ENCODE measurements at regions not wholly inside any gene's neighbourhood (a gene's known extent, or its start where the extent isn't known, plus 50 kb on each side); places are given as distances from the start of the nearest gene placed in this dataset.
"Not testable (repeated sequence)": the region's sequence is repeated elsewhere in the genome, so short reads cannot be mapped to it uniquely, and the experiment has no call there.

DNA sequence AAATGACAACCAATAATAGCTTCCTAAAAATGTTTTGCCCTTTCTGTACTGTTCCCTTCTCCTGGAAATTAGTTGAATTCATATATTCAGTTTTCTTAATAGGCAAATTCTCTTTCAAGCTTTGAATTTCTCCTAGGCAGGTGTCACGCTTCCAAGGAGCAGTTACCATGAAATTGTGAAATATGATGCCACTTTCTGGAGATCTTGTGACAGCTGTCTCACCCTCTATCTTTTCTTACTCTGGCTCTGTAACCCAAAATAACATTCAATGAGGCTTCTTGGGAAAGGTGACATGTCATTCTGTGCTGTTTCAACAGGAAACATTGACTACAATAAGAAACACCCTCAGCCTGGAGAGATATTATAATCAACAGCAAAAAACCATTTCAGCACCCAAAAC, 80.3 kb upstream of the MRI1 start:
- H3K27me3 ChIP-seq (ENCODE audit: insufficient read depth, low read depth, low read length): no peaks in the 10 kb centered on the region
- H4K20me1 ChIP-seq (ENCODE audit: insufficient read depth): no peaks in the 10 kb centered on the region
- H3K36me3 ChIP-seq (ENCODE audit: insufficient read depth, low read length): no peaks in the 10 kb centered on the region
- H3K4me3 ChIP-seq (ENCODE audit: low read length): no peak overlapping the region
- no peaks in the 10 kb centered on the region for H3K79me2 ChIP-seq (replicated peaks; ENCODE audit: insufficient read depth, low read length)
- no peak overlapping the region for H2AFZ ChIP-seq (ENCODE audit: low read depth, low read length)
- no peaks in the 10 kb centered on the region for H3K9me3 ChIP-seq (ENCODE audit: low read length)
- no peaks in the 10 kb centered on the region for H3F3A ChIP-seq (ENCODE audit: insufficient read depth, low read length, poor library complexity, severe bottlenecking)
- TF ChIP-seq POLR2AphosphoS5 (IDR thresholded peaks at IDR 0.05) (no peak), RAD21 (conservative IDR thresholded peaks at IDR 0.05) (no peak), EP300 (conservative IDR thresholded peaks at IDR 0.05; ENCODE audit: poor library complexity, severe bottlenecking) (no peak), TAF1 (IDR thresholded peaks at IDR 0.05; ENCODE audit: low read depth) (no peak)
- TF ChIP-seq, protein P1, sequence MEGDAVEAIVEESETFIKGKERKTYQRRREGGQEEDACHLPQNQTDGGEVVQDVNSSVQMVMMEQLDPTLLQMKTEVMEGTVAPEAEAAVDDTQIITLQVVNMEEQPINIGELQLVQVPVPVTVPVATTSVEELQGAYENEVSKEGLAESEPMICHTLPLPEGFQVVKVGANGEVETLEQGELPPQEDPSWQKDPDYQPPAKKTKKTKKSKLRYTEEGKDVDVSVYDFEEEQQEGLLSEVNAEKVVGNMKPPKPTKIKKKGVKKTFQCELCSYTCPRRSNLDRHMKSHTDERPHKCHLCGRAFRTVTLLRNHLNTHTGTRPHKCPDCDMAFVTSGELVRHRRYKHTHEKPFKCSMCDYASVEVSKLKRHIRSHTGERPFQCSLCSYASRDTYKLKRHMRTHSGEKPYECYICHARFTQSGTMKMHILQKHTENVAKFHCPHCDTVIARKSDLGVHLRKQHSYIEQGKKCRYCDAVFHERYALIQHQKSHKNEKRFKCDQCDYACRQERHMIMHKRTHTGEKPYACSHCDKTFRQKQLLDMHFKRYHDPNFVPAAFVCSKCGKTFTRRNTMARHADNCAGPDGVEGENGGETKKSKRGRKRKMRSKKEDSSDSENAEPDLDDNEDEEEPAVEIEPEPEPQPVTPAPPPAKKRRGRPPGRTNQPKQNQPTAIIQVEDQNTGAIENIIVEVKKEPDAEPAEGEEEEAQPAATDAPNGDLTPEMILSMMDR (IDR thresholded peaks at IDR 0.05; ENCODE audit: poor library complexity, severe bottlenecking): no peak
- no peak overlapping the region for H3K27ac ChIP-seq (ENCODE audit: low read length)
- H3K9me2 ChIP-seq (ENCODE audit: insufficient read depth, low read length): no peaks in the 10 kb centered on the region
- H3K9ac ChIP-seq (ENCODE audit: low read length): no peak overlapping the region
- H3K4me2 ChIP-seq (ENCODE audit: low read length): no peak overlapping the region

GRCh38 chr19:13681509-13681908, 82.8 kb upstream of the MRI1 start:
- Histone ChIP-seq H3K9me3 (ENCODE audit: low read length) (no peaks in the 10 kb centered on the region), H3K79me2 (replicated peaks; ENCODE audit: insufficient read depth, low read length) (no peaks in the 10 kb centered on the region), H3K9me2 (ENCODE audit: insufficient read depth, low read length) (no peaks in the 10 kb centered on the region), H3K27me3 (ENCODE audit: insufficient read depth, low read depth, low read length) (no peaks in the 10 kb centered on the region), H3K9ac (ENCODE audit: low read length) (no peak overlapping the region), H4K20me1 (ENCODE audit: insufficient read depth) (no peaks in the 10 kb centered on the region), H2AFZ (ENCODE audit: low read depth, low read length) (no peak overlapping the region), H3K4me3 (ENCODE audit: low read length) (no peak overlapping the region), H3K4me2 (ENCODE audit: low read length) (no peak overlapping the region), H3K36me3 (ENCODE audit: insufficient read depth, low read length) (no peaks in the 10 kb centered on the region), H3K27ac (ENCODE audit: low read length) (no peak overlapping the region), H3F3A (ENCODE audit: insufficient read depth, low read length, poor library complexity, severe bottlenecking) (no peaks in the 10 kb centered on the region)
- TF ChIP-seq SMC3 (conservative IDR thresholded peaks at IDR 0.05; ENCODE audit: poor library complexity) (no peak), RAD21 (conservative IDR thresholded peaks at IDR 0.05) (no peak), POLR2AphosphoS5 (IDR thresholded peaks at IDR 0.05) (no peak), EZH2 (IDR thresholded peaks at IDR 0.05; ENCODE audit: borderline replicate concordance, insufficient read depth, low read length, poor library complexity, severe bottlenecking) (no peak), EP300 (conservative IDR thresholded peaks at IDR 0.05; ENCODE audit: poor library complexity, severe bottlenecking) (no peak), TAF1 (IDR thresholded peaks at IDR 0.05; ENCODE audit: low read depth) (no peak), MXI1 (conservative IDR thresholded peaks at IDR 0.05; ENCODE audit: poor library complexity, severe bottlenecking) (no peak)
- TF ChIP-seq, protein P1 (IDR thresholded peaks at IDR 0.05; ENCODE audit: poor library complexity, severe bottlenecking): no peak
- TF ChIP-seq, protein P2, sequence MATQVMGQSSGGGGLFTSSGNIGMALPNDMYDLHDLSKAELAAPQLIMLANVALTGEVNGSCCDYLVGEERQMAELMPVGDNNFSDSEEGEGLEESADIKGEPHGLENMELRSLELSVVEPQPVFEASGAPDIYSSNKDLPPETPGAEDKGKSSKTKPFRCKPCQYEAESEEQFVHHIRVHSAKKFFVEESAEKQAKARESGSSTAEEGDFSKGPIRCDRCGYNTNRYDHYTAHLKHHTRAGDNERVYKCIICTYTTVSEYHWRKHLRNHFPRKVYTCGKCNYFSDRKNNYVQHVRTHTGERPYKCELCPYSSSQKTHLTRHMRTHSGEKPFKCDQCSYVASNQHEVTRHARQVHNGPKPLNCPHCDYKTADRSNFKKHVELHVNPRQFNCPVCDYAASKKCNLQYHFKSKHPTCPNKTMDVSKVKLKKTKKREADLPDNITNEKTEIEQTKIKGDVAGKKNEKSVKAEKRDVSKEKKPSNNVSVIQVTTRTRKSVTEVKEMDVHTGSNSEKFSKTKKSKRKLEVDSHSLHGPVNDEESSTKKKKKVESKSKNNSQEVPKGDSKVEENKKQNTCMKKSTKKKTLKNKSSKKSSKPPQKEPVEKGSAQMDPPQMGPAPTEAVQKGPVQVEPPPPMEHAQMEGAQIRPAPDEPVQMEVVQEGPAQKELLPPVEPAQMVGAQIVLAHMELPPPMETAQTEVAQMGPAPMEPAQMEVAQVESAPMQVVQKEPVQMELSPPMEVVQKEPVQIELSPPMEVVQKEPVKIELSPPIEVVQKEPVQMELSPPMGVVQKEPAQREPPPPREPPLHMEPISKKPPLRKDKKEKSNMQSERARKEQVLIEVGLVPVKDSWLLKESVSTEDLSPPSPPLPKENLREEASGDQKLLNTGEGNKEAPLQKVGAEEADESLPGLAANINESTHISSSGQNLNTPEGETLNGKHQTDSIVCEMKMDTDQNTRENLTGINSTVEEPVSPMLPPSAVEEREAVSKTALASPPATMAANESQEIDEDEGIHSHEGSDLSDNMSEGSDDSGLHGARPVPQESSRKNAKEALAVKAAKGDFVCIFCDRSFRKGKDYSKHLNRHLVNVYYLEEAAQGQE (IDR thresholded peaks at IDR 0.05; ENCODE audit: borderline replicate concordance): no peak

DNA sequence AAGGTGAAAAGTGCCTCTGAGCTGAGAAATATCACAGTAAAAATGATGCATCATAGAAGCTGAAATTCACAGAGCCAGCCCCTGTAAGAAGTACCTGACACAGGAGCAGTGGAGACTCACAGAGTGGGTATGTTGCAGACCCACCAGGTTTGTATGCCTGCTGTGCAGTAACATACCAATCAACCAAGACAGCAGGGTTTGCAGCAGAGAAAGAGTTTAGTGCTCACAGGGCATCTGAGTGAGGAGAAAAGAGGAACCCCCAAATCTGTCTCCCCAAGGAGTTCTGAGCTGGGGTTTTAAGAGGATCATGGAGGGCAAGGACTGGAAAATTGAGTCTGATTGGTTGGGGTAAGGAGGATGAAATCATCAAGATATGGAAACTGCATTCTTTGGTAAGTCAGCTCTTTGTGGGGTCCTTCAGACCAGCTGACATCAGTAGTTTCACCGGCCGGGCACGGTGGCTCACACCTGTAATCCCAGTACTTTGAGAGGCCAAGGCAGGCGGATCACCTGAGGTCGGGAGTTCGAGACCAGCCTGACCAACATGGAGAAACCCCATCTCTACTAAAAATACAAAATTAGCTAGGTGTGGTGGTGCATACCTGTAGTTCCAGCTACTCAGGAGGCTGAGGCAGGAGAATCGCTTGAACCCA, 83.5 kb upstream of the MRI1 start:
- H3K79me2 ChIP-seq (replicated peaks; ENCODE audit: insufficient read depth, low read length); H3K9me2 ChIP-seq (ENCODE audit: insufficient read depth, low read length); H3K9me3 ChIP-seq (ENCODE audit: low read length); H3K36me3 ChIP-seq (ENCODE audit: insufficient read depth, low read length); H3K9ac ChIP-seq (ENCODE audit: low read length); H3K4me3 ChIP-seq (ENCODE audit: low read length); H2AFZ ChIP-seq (ENCODE audit: low read depth, low read length); H4K20me1 ChIP-seq (ENCODE audit: insufficient read depth); H3F3A ChIP-seq (ENCODE audit: insufficient read depth, low read length, poor library complexity, severe bottlenecking); H3K27ac ChIP-seq (ENCODE audit: low read length); H3K27me3 ChIP-seq (ENCODE audit: insufficient read depth, low read depth, low read length); H3K4me2 ChIP-seq (ENCODE audit: low read length): not testable (repeated sequence)

DNA sequence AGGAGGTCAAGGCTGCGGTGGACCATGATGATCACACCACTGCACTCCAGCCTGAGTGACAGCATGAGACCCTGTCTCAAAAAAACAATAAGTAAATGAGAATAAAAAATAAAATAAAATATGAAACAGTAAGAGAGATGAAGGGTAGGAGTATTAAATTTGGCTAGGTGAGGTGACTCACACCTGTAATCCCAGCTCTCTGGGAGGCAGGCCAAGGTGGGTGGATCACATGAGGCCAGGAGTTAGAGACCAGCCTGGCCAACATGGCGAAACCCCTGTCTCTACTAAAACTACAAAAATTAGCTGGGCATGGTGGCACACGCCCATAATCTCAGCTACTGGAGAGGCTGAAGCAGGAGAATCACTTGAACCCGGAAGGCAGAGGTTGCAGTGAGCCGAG, 87.4 kb upstream of the MRI1 start:
- not testable (repeated sequence) for H3K4me2 ChIP-seq (ENCODE audit: low read length); H3F3A ChIP-seq (ENCODE audit: insufficient read depth, low read length, poor library complexity, severe bottlenecking); H3K27ac ChIP-seq (ENCODE audit: low read length); H4K20me1 ChIP-seq (ENCODE audit: insufficient read depth); H3K4me3 ChIP-seq (ENCODE audit: low read length); H3K27me3 ChIP-seq (ENCODE audit: insufficient read depth, low read depth, low read length); H3K9me3 ChIP-seq (ENCODE audit: low read length); H3K9ac ChIP-seq (ENCODE audit: low read length); H3K9me2 ChIP-seq (ENCODE audit: insufficient read depth, low read length); H3K36me3 ChIP-seq (ENCODE audit: insufficient read depth, low read length); H3K79me2 ChIP-seq (replicated peaks; ENCODE audit: insufficient read depth, low read length); H2AFZ ChIP-seq (ENCODE audit: low read depth, low read length)

Measured in neural cell (in vitro differentiated cells).